NCI-H1048 (cell line): ENCODE measurements at regions not wholly inside any gene's neighbourhood (a gene's known extent, or its start where the extent isn't known, plus 50 kb on each side); places are given as distances from the start of the nearest gene placed in this dataset.

ENCODE experiments used
- DNase-seq: peaks from one replicate; lab custom pipeline; 2025; lab: John Stamatoyannopoulos, UW

DNA sequence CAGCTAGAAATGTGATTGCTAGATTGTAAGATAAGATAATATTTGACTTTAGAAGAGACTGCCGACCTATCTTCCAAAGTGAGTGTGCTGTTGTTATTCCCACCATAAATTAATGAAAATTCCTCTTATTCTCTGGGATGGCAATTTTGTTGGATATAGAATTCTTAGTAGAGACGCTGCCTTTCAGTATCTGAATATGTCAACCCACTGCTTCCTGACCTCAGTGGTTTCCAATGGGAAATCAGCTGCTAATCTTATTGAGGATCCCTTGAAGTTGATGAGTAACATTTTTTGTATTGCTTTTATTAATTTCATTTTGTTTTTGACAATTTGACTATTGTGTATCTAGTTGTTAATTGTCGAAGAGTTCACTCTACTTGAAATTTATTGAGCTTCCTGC, 313.0 kb downstream of the BMP2 start:
- DNase-seq: no peak

DNA sequence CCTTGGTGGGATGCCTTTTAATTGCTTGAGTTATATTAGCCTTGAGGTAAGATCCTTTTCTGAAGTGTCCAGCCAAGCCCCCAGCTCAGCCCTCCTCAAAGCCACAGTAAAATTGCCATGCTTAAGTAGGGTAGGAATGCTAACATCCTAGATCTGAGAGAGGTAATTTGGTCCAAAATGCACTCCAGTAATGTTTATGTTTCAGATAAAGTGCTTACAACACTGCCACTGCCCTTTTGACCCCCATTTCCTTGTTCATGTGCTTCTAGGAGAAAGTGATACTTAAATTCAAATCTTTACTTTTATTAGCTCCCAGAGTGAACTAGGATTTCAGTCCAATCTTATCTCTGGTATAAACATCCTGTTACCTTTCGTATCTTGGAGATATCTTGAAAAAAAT, 318.0 kb downstream of the BMP2 start:
- no peak for DNase-seq

DNA sequence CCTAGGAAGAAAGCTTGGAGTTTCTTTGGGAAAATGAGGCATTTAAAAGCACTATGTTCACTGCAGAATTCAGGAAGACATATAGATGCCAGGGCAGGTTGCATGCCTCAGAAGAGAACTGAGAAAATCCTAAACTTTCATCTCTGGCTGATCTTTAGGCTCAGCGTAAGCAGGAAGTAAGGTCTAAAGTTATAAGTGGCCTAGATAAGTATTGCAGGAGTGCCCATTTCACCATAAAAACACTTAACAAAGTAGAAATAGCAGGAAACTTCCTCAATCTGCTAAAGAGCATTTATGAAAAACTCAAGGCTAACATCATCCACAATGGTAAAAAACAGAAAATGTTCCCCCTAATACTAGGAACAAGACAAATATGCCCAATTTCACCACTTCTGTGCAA, 320.3 kb downstream of the BMP2 start:
- no peak for DNase-seq

DNA sequence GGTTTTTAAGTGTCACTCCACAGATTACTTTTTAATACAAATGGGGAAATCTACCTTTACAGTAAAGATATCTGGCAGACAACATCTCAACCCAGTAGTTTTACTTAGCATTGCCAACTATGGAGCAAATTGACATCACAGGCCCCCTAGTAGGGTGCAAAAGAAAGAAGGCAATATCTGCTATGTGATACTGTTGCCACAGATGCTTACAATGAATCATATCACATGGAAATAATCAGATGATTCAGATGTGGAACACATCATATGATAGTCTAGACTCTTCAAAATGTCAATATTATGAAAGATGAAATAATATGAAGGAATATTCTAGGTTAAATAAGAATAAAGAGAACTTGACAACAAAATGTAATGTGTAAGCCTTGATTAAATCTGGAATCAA, 322.5 kb downstream of the BMP2 start:
- no peak for DNase-seq

DNA sequence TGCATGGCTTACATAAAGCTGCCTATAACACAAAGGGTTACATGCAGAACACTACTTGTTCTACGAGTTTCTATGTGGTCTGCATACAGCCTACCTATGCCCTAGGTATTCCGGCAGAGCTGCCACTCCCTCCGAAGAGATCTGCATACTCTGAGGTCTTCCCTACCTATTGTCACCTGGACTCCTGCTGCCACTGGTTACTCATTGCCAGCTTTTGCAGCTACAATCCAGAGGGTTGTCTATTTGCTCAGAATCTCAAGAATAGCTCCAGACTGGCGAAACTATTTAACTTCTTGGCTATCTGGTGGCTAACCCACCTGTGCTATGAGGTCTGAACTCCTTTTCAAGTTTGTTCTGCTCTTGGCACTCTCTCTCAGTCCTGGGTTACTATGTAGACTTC, 323.3 kb downstream of the BMP2 start:
- DNase-seq: no peak

DNA sequence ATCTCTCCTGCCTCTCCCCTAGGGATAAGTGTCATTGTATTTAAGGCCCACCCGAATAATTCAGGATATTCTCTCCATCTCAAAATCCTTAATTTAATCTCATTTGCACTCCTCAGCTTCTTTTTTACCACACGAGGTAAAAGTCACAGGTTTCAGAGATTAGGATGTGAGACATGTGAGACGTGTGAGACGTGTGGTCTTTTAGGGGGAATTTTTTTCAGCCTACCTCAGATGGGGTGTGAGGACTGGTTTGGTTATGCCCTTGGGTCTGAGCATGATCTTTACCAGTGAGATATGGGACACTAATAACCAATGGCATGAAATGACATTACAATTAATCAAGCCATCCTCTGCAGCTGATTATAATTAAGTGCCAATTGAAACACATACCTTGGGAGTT, 324.2 kb downstream of the BMP2 start:
- no peak for DNase-seq

DNA sequence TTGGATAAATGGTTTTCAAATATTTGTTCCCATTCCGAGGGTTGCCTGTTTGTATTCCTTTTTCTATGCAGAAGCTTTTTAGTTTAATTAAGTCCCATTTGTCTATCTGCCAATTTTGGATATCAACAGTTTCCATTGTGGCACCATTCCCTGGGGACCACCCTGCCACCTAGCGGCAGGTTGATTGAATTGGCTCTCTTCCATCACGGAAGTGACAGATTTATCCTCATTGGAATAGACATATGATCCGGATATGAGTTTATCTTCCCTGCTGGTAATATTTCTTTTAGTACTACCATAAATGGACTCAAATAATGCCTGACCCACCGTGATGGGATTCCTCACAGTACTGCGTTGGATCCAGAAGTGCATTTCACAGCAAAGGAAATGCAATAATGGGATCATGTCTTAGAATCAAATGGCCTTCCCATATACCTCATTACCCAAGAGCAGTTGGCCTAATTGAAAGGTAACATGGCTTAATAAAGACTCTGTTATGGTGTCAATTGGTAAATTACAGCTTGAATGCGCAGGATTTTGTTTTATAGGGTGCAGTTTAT, 327.0 kb downstream of the BMP2 start:
- DNase-seq: no peak

DNA sequence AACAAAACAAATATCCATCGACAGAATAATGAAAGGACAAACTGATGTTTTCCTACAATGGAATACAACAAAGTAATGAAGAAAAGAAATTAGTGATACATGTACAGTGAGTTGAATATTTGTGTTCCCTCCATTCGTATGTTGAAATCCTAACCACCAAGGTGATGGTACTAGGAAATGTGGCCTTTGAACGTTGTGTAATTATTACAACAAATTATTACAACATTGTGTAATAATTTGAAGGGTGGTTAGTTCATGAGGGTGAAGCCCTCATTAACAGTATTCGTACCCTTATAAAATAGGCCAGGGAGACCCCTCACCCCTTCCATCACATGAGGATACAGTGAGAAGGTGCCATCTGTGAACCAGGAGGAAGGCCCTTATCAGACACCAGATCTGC, 339.4 kb downstream of the BMP2 start:
- no peak for DNase-seq

DNA sequence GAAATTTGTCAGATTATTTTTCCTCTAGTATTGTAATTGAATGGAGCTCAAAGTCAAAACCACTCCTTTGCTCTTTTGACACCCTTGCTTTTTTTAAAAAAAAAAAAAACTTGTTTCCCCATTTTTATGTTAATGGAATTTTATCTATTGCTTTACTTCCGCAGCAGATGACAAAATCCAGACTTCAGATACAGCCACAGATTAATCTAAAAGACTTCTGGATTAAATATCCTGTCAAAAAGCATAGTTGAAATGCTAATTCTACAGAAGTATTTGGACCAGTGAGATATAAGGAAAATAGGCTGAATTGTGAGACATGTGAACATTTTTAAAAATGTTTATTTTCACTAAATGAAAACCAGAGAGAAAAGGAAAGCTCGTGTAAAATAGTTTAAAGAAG, 341.4 kb downstream of the BMP2 start:
- DNase-seq: no peak

DNA sequence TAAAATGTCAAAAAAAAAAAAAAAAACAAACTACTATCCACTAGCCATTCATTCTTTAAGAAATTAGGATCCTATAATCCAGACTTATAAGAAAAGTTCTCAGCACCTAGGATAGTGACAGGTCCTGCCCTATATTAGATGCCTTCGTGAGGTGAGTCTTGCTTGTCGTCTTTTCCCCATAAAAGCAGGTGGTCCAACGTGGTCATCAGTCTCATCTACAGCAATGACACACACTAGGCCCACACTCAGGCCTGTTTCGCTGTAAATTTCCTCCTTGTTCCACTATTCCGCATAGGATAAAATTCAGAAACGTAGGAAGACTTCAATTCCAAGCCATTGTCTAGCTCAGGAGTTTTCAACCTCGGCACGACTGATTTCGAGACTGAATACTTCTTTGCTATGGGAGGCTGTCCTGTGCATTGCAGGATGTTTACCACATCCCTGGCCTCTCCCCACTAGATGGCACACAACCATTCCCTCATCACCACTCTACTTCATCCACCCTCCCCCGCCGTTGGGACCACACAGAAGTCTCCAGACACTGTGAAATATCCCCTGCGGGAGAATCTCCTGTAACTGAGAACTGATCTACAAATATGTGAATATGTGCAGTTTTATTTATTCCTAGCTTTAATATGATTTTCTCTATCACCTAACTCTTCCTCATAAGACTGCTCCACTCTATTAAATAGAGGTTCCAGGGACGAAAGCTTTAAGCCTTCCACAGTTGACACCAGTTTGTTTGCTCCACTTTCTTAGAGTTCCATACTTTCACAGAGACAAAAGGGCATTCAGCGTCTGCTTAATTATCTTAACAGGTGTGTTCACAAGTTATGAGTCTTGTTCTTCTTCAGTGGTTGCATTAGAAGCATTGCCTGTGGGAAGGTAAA, 346.3 kb downstream of the BMP2 start:
- no peak for DNase-seq

DNA sequence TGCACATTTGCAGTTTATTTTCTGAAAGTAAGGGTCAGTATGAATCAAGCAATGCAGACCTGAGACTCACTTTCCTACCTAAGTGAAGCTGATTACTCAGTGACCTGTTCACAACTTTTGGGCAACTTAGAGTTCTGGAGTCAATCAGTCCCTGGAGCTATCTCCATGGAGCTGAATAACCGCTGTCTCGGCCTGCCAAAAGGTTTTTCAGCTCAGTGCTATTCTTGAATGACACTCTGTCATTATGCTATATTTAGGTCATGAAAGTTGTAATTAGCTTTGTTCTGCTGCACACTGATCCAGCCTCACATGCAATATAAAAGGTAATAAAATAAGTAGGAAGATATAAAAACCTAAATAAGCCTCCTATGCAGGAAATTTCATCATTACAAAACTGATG, 356.0 kb downstream of the BMP2 start:
- DNase-seq: no peak

DNA sequence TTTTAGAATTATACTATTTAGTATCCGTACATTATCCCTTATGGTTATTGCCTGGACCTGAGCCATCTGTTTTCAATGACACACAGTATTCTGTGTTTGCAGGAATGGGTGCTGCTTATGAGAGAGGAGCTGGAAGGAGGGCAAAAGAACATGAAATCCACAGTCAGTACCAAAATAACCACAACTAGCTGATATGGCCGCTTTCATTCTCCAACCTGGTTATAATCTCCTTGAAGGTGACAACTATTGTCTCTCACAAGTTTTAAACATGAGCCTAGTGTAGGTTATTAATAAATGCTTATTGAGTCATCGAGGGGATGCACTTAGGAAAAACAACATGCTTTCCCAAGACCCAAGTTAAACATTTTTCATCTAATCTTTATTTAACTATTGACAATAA, 356.6 kb downstream of the BMP2 start:
- no peak for DNase-seq

DNA sequence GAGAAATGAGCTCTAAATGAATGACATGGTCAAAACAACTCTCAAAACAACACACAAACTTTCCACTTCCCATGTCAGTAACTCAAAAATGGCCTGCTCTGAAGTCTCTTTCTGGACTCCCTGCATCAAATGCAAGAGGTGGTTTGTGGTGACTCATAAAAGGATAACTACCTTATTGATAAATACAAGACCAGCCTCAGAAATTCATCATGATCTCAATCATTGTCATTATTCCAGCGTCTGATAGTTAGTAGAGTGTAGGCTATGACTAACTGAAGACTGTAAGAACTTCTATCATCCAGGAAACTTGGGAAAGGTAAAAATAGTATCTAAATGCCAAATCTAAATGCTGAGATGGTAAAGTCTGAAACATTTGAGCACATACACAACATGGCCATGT, 369.4 kb downstream of the BMP2 start:
- no peak for DNase-seq

DNA sequence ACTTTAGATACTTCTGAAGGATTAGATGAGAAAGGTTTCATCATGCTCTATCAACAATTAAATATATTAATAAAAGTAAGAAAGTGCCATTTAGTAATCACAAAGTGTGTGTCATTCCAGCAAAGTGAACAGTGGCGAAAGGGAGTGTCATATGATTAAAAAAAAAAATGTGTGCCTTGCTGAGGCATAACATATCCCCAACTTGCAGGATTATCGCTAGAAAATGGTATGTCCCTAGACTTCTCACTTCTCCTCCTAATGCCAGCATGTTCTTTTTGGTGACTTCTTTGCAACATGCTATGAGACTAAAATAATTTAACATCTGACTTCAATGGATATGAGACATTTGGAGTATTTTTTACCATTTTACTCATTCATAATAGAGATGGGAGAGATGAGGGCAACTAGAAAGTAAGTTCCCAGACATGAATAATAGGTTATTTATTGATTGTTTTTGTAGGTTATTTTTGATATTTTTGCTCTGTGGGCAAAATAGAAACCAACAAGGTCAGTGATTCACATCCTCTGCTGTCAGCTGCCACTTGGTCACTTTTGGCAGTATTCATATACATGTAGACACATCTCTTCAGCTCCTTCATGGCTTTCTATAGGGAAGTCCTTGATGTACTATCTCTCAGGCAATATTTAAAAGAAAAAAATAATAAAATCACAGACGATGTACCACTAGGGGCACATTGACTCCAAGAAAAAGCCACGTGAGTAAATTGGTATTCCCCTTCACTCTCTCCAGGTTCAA, 370.1 kb downstream of the BMP2 start:
- no peak for DNase-seq

DNA sequence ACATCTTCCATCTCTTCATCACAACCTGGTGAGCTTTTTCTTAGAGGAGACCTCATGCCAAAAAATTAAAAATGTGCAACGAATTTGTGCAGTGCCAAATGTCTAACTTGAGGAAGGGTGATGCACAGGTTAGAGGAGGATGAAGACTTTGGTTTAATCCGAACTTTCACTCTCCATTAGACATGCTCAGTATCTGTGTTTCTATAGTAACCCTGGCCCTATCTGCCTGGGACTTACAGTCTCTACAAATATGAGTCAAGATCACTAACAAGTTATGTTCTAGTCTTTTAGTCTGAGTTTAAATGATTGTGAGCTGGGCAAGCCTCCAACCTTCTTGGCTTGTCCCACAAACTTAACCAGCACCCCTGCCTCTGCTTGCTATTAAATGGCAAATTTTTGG, 377.0 kb downstream of the BMP2 start:
- DNase-seq: no peak

DNA sequence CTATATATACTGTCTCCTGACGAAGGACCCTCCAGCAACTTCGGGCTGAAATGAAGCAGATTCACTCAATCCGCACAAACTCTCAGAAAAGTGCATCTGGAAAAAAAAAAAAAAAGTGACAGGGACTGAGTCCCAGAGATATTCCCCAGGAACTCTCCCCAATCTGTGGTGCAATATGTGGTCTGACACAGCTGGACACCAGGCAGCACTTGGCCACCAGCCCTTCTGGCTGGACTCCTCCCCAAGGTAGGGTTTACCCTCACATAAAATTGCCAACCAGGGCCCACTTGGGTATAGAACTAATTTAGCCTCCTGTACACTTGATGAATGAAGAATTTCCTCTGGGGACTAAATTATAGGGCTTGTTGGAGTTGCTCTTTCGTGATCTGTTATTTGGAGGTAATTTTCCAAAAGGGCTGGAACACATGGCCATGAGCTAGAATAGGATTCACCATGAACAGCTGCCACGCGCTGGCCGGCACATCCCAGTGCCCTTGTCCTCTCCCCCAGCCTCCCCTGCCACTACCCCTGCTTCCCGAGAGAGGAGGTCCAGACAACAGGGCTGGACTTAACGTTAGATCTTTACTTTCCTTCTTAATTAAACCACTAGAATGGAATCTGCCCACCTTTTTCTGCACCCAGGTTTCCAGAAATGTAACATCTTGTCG, 379.2 kb downstream of the BMP2 start:
- DNase-seq: no peak

DNA sequence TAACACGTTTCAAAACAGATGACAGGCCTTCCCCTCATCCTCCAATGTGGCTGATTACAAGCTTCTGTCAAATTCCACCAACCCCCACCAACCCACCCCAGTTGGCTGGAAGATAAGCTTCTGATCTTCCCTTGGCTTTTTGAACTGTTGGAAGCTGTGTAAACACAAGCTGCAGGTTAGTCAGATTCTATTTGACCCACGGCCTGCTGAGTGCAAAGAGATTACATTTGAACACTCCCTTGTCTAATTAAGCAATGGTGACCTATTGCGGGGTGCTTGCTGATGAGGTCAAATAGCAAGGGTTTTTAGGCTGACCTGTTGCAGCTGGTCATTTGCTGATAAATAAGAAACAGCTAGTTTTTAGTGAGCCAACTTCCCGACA, 379.7 kb downstream of the BMP2 start:
- DNase-seq: no peak

DNA sequence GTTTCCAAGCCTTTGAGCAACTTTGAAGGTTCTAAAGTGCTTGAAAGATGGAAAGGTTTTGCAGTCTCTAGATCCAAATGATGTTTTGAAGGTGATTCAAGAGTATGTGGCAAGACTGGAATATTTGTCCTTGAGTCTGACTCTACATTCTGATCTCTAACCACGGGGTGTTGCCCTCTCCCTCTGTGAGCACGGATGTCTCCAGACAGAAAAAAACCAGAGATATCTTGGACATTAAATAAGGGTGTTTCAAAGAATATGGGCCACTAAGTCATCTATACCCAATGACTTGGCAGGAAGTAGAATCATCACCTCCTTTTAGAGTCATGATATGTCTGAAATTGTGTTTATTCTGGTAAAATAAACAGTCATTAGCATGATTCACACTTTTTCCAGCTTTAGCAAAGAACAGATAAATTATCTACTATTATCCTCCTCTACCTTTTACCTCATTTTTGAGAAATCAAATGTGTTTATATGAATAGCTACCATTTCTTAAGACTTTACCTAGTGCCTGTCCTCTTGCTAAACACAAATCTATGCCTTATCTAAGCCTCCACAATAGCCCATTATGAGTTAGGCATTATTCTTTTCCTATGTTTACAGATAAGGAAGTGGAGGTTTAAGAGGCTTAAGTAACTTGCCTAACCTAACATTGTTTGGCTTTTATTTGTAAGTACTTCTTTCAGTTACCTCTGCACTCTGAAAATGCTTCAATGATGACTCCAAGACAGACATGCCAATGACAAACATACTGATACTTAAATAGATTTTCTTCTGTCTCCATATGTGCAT, 384.4 kb downstream of the BMP2 start:
- no peak for DNase-seq

DNA sequence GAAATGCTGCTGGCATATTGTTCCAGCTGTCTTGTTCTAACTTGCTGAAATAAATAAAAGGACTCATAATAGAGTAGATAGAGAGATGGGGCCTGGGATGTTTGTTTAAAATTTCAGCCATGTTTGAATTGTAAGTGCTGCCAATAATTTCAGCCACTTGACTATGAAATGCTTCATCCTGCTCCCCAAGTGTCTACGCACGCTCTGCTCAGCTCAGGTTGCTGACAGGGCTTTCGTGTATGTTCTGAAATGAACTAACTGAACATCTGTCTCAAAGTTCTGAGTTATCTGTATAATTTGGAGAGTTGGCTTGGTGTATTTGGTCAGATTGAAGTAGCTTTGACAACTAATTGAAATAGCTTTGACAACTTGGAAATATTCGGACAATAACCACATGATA, 387.8 kb downstream of the BMP2 start:
- no peak for DNase-seq

DNA sequence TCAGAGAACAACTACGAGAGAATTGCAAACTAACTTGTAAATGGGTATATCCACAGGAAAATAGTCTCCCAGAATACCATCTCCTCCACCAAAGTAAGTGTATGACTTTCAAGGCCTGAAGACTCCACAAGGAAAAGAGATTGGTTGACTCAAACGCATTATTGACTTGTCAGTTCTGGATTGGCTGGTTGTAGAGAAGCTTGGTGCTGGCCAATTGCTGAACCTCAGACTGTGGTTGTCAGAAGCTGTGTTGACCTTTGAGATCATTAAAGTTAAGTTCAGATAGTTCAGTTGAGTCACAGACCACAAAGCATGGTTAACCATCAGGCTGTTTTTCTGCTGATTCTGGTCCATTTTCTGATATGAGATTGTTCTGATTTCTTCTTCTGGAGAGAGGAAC, 388.3 kb downstream of the BMP2 start:
- DNase-seq: no peak

DNA sequence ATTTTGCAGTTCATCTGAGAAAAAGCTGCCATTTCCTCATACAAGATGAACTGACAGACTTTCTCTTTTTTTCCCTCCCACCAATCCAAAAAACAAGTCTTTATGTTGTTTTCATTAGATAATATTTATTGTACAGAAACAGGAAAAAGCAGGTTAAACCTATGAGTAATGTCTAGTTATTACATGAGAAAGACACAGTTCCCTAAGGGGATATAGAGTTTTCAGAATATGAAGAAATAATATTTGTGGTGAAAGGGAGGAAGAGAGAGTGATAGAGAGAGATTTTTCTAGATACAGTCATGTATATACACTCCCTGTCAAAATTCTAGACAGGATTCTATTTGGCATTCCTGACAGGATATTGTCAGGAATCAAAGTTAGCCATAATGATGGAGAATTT, 392.4 kb downstream of the BMP2 start:
- DNase-seq: no peak

DNA sequence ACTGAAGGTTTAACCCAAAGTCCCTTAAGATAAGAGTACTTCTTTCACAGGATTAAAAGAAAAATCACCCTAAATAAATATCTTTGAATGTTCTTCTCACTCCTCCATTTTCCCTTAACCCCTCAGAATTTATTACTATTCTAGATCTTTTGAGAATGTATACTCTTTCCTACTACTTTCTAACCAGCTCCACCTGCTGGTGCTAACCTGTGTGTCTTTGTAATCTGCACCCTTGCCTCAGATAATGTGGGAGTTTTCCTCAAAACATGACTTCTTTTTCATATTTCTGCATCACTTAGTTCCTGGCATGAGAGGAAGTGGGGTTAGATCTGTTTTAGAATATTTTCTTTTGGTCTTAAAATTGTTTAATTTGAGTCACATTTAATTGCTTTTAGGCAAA, 394.2 kb downstream of the BMP2 start:
- DNase-seq: no peak
